Stimulated activated CD4-positive, alpha-beta T cell treated with anti-CD3 and anti-CD28 coated beads, Interleukin-4, amount 100 ng/mL, for 24 hours (primary cell): ENCODE measurements at regions not wholly inside any gene's neighbourhood (a gene's known extent, or its start where the extent isn't known, plus 50 kb on each side); places are given as distances from the start of the nearest gene placed in this dataset.
"Not testable (repeated sequence)": the region's sequence is repeated elsewhere in the genome, so short reads cannot be mapped to it uniquely, and the experiment has no call there.

ENCODE experiments used
- DNase-seq: peaks from one replicate; pipeline ENCODE4 v3.0.0-alpha.2; 2020

- no peak for DNase-seq
Observed at GRCh38 chr11:38700111-38700510, 2102.1 kb upstream of the RAG2 start.

- no peak for DNase-seq
Observed at GRCh38 chr11:38693306-38693705, 2095.3 kb upstream of the RAG2 start.

GRCh38 chr11:38690211-38690610 is 2092.2 kb upstream of the RAG2 start:
- DNase-seq = not testable (repeated sequence)

DNA sequence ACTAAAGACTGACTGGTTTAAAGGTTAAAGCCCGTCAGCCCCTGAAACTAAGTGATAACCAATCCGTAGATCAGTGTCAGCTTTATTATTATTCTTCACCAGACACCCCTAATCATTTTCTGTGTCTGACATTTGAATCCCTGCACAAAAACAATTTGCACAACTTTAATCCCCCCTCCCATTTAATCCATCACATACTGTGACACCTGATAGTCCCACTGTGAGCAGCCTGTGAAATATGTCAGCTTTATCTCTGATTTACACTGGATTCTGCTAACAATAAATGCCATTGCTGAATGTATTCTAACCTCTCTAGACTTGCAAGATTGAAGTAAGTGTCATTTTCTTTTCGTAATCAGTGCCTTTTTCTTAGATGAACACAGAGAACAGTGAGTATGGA is 2089.0 kb upstream of the RAG2 start:
- no peak for DNase-seq

GRCh38 chr11:38683484-38683883 is 2085.4 kb upstream of the RAG2 start:
- DNase-seq = no peak

DNA sequence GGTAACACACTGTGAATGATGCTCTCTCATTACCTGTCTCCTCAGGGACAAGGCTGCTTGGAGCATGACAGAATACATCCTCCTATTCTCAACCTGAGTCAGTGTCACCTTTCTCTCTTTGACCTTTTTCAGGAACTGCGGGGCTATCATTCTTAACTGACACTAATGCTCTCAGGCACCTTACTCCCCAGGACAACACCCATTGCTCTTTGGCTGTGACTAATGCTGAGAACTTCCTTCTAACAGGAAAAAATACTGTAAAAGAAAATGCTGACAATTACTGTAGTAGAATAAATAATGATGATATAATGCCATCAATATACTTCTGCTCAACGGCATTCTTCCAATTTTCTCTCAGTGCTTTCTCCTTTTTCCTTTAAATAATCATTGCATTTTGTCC is 2082.7 kb upstream of the RAG2 start:
- no peak for DNase-seq

- no peak for DNase-seq
Observed at GRCh38 chr11:38680166-38680565, 2082.1 kb upstream of the RAG2 start.

GRCh38 chr11:38672445-38672844 is 2074.4 kb upstream of the RAG2 start:
- DNase-seq = no peak

- DNase-seq = no peak
Observed at GRCh38 chr11:38667359-38667758, 2069.3 kb upstream of the RAG2 start.

GRCh38 chr11:38648604-38649003 is 2050.6 kb upstream of the RAG2 start:
- no peak for DNase-seq

DNA sequence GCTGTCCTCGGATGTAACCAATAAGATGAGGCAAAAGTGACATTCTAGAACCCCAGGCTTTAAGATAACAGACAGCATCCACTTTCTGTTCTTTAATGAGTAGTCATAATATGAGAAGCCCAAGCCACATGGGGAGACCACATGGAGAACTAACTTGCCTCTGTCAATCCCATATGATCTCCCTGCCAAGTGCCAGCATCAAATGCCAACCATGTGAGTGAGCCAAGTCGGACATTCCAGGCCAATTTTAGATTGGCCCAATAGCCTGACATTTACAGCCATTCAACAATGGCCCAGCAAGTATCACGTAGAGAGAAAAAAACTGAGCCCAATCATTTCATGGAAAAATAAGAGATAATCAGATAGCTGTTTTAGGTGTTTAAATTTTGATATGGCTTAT is 2048.3 kb upstream of the RAG2 start:
- DNase-seq = no peak

GRCh38 chr11:38640854-38641253 is 2042.8 kb upstream of the RAG2 start:
- DNase-seq = no peak

DNA sequence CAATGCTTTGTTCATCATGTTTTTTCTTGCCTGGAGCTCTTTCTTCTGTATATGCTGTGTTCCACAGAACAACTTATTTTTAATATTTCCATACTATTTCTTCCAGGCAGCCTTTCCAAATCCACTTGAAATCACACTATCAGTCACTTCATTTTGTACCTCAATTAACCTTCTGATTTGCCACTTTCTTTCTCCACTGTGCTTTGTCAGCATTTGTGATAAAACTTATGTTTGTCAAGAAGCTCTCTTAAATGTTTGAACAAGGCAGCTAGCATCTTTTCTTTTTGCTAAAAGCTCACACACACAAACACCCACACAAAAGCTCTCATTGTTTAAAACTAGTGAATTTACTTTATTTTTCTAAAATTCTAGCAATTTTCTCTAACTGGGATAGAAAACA is 2014.7 kb upstream of the RAG2 start:
- DNase-seq = no peak

DNA sequence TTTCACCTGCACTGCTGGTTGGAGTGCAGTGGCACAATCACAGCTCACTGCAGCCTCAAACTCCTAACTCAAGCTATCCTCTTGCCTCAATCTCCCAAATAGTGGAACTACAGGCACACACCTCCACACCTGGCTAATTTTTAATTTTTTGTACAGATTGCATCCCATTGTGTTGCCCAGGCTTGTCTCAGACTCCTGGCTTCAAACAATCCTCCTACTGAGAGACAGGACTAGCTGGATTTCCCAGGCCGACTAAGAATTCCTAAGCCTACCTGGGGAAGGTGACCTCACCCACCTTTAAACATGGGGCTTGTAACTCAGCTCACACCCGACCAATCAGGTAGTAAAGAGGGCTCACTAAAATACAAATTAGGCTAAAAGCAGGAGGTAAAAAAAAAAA is 2003.3 kb upstream of the RAG2 start:
- not testable (repeated sequence) for DNase-seq

DNA sequence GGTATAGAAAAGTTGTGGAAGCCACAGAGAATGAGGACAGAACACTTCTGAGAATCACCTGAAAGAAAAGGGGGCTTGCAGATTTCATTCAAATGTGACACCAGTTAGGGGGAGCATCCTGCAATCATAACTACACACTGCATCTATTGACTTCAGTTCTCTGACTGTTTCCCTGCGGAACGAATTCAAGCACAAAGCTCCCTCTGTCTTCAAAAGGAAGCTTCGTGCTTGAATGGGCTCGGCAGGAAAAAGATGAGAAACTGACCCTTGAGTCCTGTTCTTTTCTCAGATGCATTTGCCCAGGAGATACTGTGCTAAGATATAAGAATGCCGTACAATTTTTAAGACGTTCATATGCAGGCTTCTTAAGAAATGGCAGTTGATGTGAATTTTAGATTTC is 2000.4 kb upstream of the RAG2 start:
- DNase-seq = no peak

GRCh38 chr11:38595359-38596016 is 1997.5 kb upstream of the RAG2 start:
- DNase-seq = not testable (repeated sequence)

DNA sequence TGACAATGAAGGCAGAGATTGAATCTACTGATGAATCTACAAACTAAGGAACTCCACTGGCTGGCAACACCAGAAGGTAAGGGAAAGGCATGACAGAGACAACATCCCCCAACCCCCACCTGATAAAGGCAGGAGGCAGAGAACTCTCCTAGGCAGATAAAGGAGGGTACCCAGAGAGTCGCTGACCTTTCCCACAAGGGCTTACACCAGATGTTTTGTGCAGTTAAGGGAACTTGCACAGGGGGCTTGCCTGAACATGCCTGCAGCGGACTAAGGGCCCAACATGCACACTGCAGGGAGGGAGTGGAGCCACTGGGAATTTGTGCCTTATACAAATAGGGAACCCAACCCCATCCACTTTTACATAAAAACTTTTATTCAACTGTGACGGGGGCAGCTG is 1996.9 kb upstream of the RAG2 start:
- DNase-seq = no peak

DNA sequence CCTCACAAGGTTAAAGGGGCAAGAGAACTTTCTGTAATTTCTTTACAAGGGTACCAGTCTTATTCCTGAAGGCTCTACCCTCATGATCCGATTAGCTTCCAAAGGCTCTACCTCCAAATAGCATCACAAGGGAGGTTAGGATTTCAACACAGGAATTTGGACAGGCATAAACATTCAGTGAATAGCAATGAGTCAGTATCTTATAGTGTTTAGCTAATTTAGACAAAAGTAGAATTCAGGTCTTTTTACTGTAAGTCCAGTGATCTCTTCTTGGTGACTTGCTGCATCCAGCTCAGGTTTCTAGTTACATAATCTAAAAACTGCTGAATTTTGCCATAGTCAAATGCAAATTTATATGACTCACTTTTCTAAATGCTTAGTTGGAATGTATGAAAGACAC is 1995.6 kb upstream of the RAG2 start:
- no peak for DNase-seq

- no peak for DNase-seq
Observed at GRCh38 chr11:38582756-38583155, 1984.7 kb upstream of the RAG2 start.

DNA sequence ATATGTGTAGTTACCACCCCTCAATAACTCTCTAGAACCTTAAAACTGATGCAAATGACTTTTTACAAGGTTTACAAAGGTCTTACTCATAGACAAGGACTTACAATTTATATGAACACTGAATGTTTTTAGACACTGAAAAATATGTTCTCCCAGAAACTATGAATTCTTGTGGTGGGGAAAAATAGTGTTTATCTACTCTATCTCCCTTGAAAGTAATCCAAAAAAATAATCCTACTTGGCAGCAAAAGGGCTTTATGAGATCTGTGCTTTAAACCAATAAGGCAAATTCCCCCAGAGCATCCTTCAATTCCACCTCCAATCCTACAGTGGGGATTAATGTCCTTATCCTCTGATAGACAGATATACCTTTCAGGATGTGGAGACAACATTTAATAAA is 1984.1 kb upstream of the RAG2 start:
- no peak for DNase-seq

- DNase-seq = no peak
Observed at GRCh38 chr11:38577769-38578168, 1979.7 kb upstream of the RAG2 start.

DNA sequence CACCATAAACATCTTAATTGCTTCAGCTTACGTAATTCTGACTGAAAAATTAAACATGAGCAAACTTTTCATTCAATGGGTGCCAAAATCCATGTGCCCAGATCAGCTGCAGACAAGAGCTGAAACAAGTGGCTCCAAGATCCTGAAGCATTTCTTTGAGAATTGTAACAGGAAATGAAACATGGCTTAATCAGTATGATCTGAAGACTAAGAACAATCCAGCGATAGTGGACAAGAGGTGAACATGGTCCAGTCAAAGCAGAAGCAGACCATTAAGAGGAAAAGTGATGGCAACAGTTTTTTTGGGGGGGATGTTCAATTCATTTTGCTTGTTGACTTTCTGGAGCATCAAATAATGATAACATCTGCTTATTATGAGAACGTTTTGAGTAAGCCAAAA is 1964.5 kb upstream of the RAG2 start:
- DNase-seq = no peak

GRCh38 chr11:38553148-38553547 is 1955.1 kb upstream of the RAG2 start:
- DNase-seq = no peak

GRCh38 chr11:38547462-38547861 is 1949.4 kb upstream of the RAG2 start:
- DNase-seq = no peak

DNA sequence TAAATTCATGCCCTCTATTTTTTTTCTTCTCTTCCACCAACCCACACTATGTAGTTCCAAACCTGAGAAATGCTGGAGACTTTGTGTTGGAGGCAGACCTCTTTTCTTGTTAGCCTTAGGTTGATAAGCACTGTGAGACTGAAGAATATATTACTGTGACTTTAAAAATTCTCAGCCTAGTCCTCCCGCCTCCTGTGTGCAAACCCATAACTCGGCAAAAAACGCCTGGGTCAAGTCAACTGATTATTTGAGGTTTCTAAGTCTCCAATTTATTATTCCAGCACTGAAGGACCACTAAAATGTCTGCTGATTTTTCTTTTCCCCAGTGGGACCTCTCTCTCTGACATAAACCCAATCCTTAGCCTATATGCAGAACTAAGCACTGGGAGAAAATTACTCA is 1946.0 kb upstream of the RAG2 start:
- DNase-seq = no peak

DNA sequence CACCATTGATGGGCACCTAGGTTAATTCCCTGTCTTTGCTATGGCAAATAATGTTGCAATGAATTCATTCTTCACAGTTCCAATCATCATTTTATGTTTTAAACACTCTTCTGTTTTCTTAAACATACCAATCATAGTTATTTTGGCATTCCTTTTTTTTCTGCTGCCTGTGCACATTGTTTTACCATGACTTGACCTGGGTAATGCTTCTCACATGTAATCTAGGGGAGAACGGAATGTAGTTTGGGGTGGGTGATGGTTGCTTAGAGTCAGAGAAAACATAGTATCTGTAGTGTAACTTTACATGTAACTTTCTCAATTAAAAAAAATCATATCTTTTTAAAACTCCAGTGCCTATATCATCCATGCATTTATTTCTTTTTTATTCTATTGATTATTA is 1945.3 kb upstream of the RAG2 start:
- no peak for DNase-seq
